ES-I3 (cell line): ENCODE measurements at regions not wholly inside any gene's neighbourhood (a gene's known extent, or its start where the extent isn't known, plus 50 kb on each side); places are given as distances from the start of the nearest gene placed in this dataset.

Source experiments
- H3K36me3 ChIP-seq: 2 replicates; pipeline ENCODE4 v1.6.1; 2013; ENCODE audit warnings: mild to moderate bottlenecking, low read length, control low read depth, moderate library complexity; ENCODE audit not compliant: insufficient read depth
- H3K4me1 ChIP-seq: 2 replicates; pipeline ENCODE4 v1.6.1; 2013; ENCODE audit warnings: mild to moderate bottlenecking, control low read depth, low read length; ENCODE audit not compliant: insufficient read depth
- H3K9ac ChIP-seq: 2 replicates; pipeline ENCODE4 v1.6.1; 2013; ENCODE audit warnings: low read depth, mild to moderate bottlenecking, low read length, moderate library complexity
- H3K9me3 ChIP-seq: 2 replicates; pipeline ENCODE4 v1.6.1; 2013; ENCODE audit warnings: mild to moderate bottlenecking, low read length, moderate library complexity; ENCODE audit not compliant: control insufficient read depth, insufficient read depth

DNA sequence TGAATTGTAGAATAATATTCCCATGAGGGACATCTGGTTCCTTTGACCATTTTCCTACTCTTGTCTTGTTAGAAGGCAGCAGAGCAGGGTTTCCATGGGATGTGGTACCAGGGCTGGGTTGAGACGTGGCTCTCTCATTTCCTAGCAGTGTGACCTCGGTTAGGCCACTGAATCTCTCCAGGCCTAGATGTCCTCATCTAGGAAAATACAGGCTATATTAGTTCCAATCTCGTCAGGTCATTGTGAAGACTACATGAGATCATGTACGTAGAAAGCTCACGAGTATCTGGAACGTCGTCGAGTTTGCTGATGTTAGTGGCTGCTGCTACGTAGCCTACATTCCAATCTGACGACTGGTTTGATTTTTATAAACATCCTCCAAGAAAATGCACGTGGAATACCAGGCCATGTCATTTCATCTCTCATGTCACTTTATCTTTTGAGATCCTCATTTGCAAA is 278.2 kb upstream of the GATB start:
- no peaks in the 10 kb centered on the region for H3K4me1 ChIP-seq
- H3K36me3 ChIP-seq: no peaks in the 10 kb centered on the region
- H3K9me3 ChIP-seq: no peaks in the 10 kb centered on the region
- no peak overlapping the region for H3K9ac ChIP-seq

GRCh38 chr4:152038238-152038637 is 277.4 kb upstream of the GATB start:
- Histone ChIP-seq H3K36me3 (no peaks in the 10 kb centered on the region), H3K9ac (no peak overlapping the region), H3K4me1 (no peaks in the 10 kb centered on the region), H3K9me3 (no peaks in the 10 kb centered on the region)

- H3K9ac ChIP-seq: no peak overlapping the region
- H3K9me3 ChIP-seq: no peaks in the 10 kb centered on the region
- no peaks in the 10 kb centered on the region for H3K36me3 ChIP-seq
- H3K4me1 ChIP-seq: no peaks in the 10 kb centered on the region
These were observed 276.6 kb upstream of the GATB start for GRCh38 chr4:152037435-152037834.

- no peaks in the 10 kb centered on the region for H3K36me3 ChIP-seq
These were observed 272.8 kb upstream of the GATB start for GRCh38 chr4:152033621-152034020.

DNA sequence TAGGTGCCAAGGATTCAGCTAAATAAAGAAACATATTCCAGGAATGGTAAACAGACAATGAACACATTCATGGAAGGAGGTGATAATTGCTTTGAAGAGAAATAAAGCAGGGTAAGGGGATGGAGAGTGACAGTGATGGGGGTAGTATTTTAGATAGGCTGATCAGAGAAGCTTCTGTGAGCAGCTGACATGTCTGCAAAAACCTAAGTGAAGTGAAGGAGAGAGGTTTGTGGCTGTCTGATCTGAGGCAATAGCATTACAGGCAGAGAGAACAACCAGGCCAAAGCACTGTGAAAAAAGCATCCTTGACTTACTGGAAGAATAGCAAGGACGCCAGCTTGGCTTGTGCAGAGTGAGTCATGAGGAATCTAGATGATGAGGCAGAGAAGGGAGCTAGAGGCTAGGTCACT is 271.9 kb upstream of the GATB start:
- no peak overlapping the region for H3K9ac ChIP-seq
- no peaks in the 10 kb centered on the region for H3K9me3 ChIP-seq
- H3K4me1 ChIP-seq: no peaks in the 10 kb centered on the region
- no peaks in the 10 kb centered on the region for H3K36me3 ChIP-seq

More at GRCh38 chr4:152033621-152034020, 272.8 kb upstream of the GATB start:
- H3K9ac ChIP-seq: no peak overlapping the region
- H3K9me3 ChIP-seq: no peaks in the 10 kb centered on the region
- H3K4me1 ChIP-seq: no peaks in the 10 kb centered on the region

GRCh38 chr4:152029631-152030030 is 268.8 kb upstream of the GATB start:
- Histone ChIP-seq H3K9me3 (no peaks in the 10 kb centered on the region), H3K9ac (no peak overlapping the region), H3K4me1 (no peaks in the 10 kb centered on the region), H3K36me3 (no peaks in the 10 kb centered on the region)

- H3K36me3 ChIP-seq: no peaks in the 10 kb centered on the region
- no peaks in the 10 kb centered on the region for H3K4me1 ChIP-seq
These were observed 267.3 kb upstream of the GATB start for GRCh38 chr4:152028131-152028530.

GRCh38 chr4:152024881-152025280 is 264.1 kb upstream of the GATB start:
- Histone ChIP-seq H3K9ac (no peak overlapping the region), H3K36me3 (no peaks in the 10 kb centered on the region), H3K9me3 (no peaks in the 10 kb centered on the region), H3K4me1 (no peaks in the 10 kb centered on the region)

More at GRCh38 chr4:152028131-152028530, 267.3 kb upstream of the GATB start:
- Histone ChIP-seq H3K9ac (no peak overlapping the region), H3K9me3 (no peaks in the 10 kb centered on the region)

- no peaks in the 10 kb centered on the region for H3K4me1 ChIP-seq
- no peaks in the 10 kb centered on the region for H3K36me3 ChIP-seq
- H3K9ac ChIP-seq: no peak overlapping the region
- no peaks in the 10 kb centered on the region for H3K9me3 ChIP-seq
These were observed 262.9 kb upstream of the GATB start for GRCh38 chr4:152023674-152024073.

DNA sequence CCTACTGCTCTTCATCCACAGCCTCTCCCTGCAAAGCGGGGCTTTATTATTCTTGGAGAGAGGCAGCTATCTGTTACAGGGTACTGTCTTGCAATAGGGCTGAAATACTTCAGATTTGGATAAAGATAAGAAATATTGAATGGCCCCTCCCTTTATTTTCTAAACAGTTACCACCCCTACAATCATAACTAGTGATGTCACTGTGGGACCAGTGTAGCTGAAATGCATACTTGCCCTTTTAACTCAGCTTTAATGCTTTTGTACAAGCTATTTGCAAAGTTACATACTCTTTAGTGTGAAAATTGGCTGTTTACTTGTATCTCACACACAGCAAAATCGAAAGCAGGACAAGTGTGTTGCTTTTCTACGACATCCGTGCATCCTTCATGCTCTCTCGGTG is 261.7 kb upstream of the GATB start:
- no peaks in the 10 kb centered on the region for H3K9me3 ChIP-seq
- no peaks in the 10 kb centered on the region for H3K4me1 ChIP-seq
- H3K36me3 ChIP-seq: no peaks in the 10 kb centered on the region
- H3K9ac ChIP-seq: no peak overlapping the region

DNA sequence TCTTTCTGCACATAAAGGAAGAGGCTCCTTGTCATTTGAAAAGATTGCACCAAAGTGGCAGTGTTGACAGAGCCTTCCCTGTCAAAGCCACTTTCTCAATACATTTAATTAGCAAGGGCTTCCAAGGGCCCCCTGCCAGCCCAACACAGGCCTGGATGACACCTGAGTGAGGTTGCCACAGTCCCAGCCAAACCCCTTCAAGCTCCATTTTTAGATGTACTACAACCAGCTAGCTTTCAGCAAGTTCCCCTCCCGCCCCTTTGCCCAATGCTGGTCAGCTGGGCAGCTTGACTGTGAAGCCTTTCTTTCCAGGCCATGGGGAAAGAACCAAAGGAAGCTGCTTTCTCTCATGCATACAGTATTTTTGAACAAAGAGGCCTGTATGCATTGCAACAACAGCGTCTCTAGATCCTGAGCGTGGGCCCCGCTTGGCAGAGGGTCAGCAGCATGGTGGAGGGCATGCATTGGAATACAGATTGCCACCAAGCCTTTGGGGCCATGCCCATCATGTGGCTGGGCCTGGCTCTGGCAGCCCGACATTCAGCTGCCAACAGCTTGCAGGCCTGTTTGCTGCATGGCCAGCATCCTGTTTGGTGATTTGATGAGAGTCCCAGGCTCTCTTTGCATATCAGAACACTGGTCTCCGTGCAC is 261.1 kb upstream of the GATB start:
- H3K4me1 ChIP-seq: no peaks in the 10 kb centered on the region

GRCh38 chr4:152020073-152020472 is 259.3 kb upstream of the GATB start:
- Histone ChIP-seq H3K9ac (no peak overlapping the region), H3K9me3 (no peaks in the 10 kb centered on the region), H3K4me1 (no peaks in the 10 kb centered on the region), H3K36me3 (no peaks in the 10 kb centered on the region)

More for the DNA sequence above, 261.1 kb upstream of the GATB start:
- Histone ChIP-seq H3K9me3 (no peaks in the 10 kb centered on the region), H3K9ac (no peak overlapping the region), H3K36me3 (no peaks in the 10 kb centered on the region)

GRCh38 chr4:152016303-152016620 is 255.5 kb upstream of the GATB start:
- peaks cover 4% of the 10 kb centered on the region; the same call in 1 of the 2 replicates for H3K9me3 ChIP-seq
- H3K36me3 ChIP-seq: no peaks in the 10 kb centered on the region
- no peak overlapping the region for H3K9ac ChIP-seq
- H3K4me1 ChIP-seq: no peaks in the 10 kb centered on the region

DNA sequence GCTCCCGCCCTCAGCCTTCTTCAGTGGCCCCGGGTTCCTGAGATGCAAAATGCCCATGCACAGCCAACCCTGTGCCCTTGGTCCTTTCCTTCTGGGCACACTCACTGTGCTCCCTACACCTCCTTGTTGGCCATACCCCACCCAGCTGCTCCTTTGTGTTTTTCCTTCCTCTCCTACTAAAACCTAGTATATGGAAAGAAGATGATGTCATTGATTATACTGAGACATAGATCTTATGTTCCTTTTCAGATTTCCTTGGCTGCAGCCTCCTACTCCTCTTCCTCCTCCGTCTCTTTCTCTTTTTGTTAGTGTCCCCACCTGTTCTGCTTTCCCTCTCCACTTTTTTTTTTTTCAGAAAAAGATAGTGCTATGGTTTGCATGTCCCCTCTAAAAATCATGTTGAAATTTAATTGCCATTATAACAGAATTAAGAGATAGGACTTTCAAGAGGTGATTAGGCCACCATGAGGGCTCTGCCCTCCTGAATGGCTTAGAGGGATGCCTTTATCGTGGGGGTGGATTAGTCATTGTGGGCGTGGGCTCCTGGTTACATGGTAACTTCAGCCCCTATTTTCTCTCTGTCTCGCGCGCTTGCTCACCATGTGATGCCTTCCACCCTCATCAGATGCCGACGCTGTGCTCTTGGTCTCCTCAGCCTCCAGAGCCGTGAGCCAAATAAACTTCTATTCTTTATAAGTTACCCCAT is 254.9 kb upstream of the GATB start:
- Histone ChIP-seq H3K9me3 (peaks cover 4% of the 10 kb centered on the region; the same call in 1 of the 2 replicates), H3K4me1 (no peaks in the 10 kb centered on the region), H3K9ac (no peak overlapping the region), H3K36me3 (no peaks in the 10 kb centered on the region)

DNA sequence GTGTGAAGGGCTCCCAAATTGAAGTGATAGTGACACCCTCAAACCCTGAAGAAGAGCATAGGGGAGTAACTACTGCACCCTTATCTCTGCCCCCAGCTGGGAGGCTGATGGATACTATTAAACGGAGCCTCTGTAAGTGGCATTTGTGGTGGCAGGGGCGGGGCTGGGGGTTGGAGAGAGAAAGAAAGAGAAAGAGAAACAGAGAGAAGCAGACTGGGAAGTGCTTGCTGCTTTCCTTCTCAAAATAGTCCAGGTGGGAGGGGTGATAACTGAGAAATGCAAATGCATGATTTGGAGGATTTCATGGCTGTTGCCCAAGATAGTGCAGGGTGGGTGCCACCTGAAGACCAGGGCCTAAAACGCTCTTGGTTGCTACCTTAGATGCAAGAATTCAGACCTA is 253.5 kb upstream of the GATB start:
- Histone ChIP-seq H3K9ac (no peak overlapping the region), H3K4me1 (peaks cover 14% of the 10 kb centered on the region), H3K9me3 (peaks cover 4% of the 10 kb centered on the region; the same call in 1 of the 2 replicates), H3K36me3 (no peaks in the 10 kb centered on the region)
